HG03103 (cell line): ENCODE measurements at regions not wholly inside any gene's neighbourhood (a gene's known extent, or its start where the extent isn't known, plus 50 kb on each side); places are given as distances from the start of the nearest gene placed in this dataset.

Experiments
- ATAC-seq: cut with Tn5 transposase; IDR thresholded peaks from one replicate; pipeline ENCODE4 v1.9.1; 2021; ENCODE audit warnings: low read depth; ENCODE audit not compliant: unreplicated experiment

- no peak for ATAC-seq
Observed at GRCh38 chr9:73219985-73220626, 68.4 kb downstream of the ANXA1 start.

- no peak for ATAC-seq
Observed at GRCh38 chr9:73223594-73223993, 71.9 kb downstream of the ANXA1 start.

GRCh38 chr9:73229543-73229942, 77.9 kb downstream of the ANXA1 start:
- ATAC-seq = no peak

GRCh38 chr9:73230251-73230650, 78.6 kb downstream of the ANXA1 start:
- no peak for ATAC-seq

GRCh38 chr9:73231203-73231602, 79.5 kb downstream of the ANXA1 start:
- no peak for ATAC-seq

GRCh38 chr9:73233359-73234007, 81.8 kb downstream of the ANXA1 start:
- no peak for ATAC-seq

GRCh38 chr9:73234008-73234360, 82.3 kb downstream of the ANXA1 start:
- ATAC-seq = no peak

- ATAC-seq = no peak
Observed at GRCh38 chr9:73237140-73237539, 85.5 kb downstream of the ANXA1 start.

GRCh38 chr9:73239570-73240265, 88.1 kb downstream of the ANXA1 start:
- no peak for ATAC-seq

GRCh38 chr9:73243078-73243477, 91.4 kb downstream of the ANXA1 start:
- no peak for ATAC-seq

- no peak for ATAC-seq
Observed at GRCh38 chr9:73259086-73259696, 107.5 kb downstream of the ANXA1 start.

- no peak for ATAC-seq
Observed at GRCh38 chr9:73260506-73260905, 108.8 kb downstream of the ANXA1 start.

- ATAC-seq = no peak
Observed at GRCh38 chr9:73264631-73265030, 113.0 kb downstream of the ANXA1 start.

- no peak for ATAC-seq
Observed at GRCh38 chr9:73265876-73266275, 114.2 kb downstream of the ANXA1 start.

GRCh38 chr9:73269430-73270101, 117.9 kb downstream of the ANXA1 start:
- no peak for ATAC-seq

- no peak for ATAC-seq
Observed at GRCh38 chr9:73270967-73271721, 119.5 kb downstream of the ANXA1 start.

GRCh38 chr9:73280113-73280512, 128.4 kb downstream of the ANXA1 start:
- no peak for ATAC-seq

GRCh38 chr9:73284377-73284776, 132.7 kb downstream of the ANXA1 start:
- ATAC-seq = no peak

GRCh38 chr9:73294336-73294735, 142.7 kb downstream of the ANXA1 start:
- ATAC-seq = no peak

GRCh38 chr9:73325983-73326382, 174.3 kb downstream of the ANXA1 start:
- no peak for ATAC-seq
